ENCODE measurements at regions not wholly inside any gene's neighbourhood (a gene's known extent, or its start where the extent isn't known, plus 50 kb on each side); places are given as distances from the start of the nearest gene placed in this dataset.

GRCh38 chr2:21310493-21310892 is 186.7 kb downstream of the TDRD15 start:
- no peak overlapping the region for H3K27ac ChIP-seq
- TF ChIP-seq CTCF (conservative IDR thresholded peaks at IDR 0.05) = no peak
- TF ChIP-seq ZFX (IDR thresholded peaks at IDR 0.05) = no peak

GRCh38 chr2:21314322-21314835 is 190.6 kb downstream of the TDRD15 start:
- H3K27ac ChIP-seq = no peak overlapping the region
- TF ChIP-seq ZFX (IDR thresholded peaks at IDR 0.05) (no peak), CTCF (conservative IDR thresholded peaks at IDR 0.05) (no peak)

- TF ChIP-seq CTCF (conservative IDR thresholded peaks at IDR 0.05) (peak; percentile 77), ZFX (IDR thresholded peaks at IDR 0.05) (no peak)
- H3K27ac ChIP-seq = no peak overlapping the region
Observed at GRCh38 chr2:21317131-21317530, 193.4 kb downstream of the TDRD15 start.

GRCh38 chr2:21318263-21318662 is 194.5 kb downstream of the TDRD15 start:
- H3K27ac ChIP-seq = no peak overlapping the region
- TF ChIP-seq CTCF (conservative IDR thresholded peaks at IDR 0.05) = no peak
- TF ChIP-seq ZFX (IDR thresholded peaks at IDR 0.05) = no peak

- no peak overlapping the region for H3K27ac ChIP-seq
- TF ChIP-seq ZFX (IDR thresholded peaks at IDR 0.05) (no peak), CTCF (conservative IDR thresholded peaks at IDR 0.05) (no peak)
Observed at GRCh38 chr2:21326152-21326551, 202.4 kb downstream of the TDRD15 start.

- H3K27ac ChIP-seq = no peak overlapping the region
- no peak for TF ChIP-seq CTCF (conservative IDR thresholded peaks at IDR 0.05)
- TF ChIP-seq ZFX (IDR thresholded peaks at IDR 0.05) = no peak
Observed at GRCh38 chr2:21328177-21328576, 204.4 kb downstream of the TDRD15 start.

GRCh38 chr2:21330786-21331391 is 207.1 kb downstream of the TDRD15 start:
- no peak overlapping the region for H3K27ac ChIP-seq
- no peak for TF ChIP-seq CTCF (conservative IDR thresholded peaks at IDR 0.05)
- TF ChIP-seq ZFX (IDR thresholded peaks at IDR 0.05) = no peak

Measured in C4-2B (cell line).